ENCODE measurements at regions not wholly inside any gene's neighbourhood (a gene's known extent, or its start where the extent isn't known, plus 50 kb on each side); places are given as distances from the start of the nearest gene placed in this dataset.
"Not testable (repeated sequence)": the region's sequence is repeated elsewhere in the genome, so short reads cannot be mapped to it uniquely, and the experiment has no call there.

DNA sequence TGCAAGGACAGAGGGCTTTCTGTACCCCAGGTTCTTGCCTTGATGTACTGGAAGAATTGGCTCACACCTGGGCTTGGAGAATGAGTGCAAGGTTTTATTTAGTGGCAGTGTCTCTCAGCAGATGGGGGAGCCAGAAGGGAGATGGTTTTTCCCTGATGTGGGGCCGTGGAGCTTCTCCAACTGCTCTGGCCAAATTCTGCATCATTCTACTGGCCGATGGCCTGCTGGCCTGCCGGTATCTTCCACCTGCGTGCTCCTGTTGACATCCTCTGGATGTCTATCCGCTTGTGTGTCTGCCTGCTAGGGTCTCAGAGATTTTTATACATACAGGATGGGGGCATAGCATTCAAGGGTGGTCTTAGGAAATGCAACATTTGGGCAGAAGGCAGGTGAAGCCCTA lies 466.5 kb upstream of the ZNF337 start:
- TF ChIP-seq EZH2phosphoT487 (IDR thresholded peaks at IDR 0.05; ENCODE audit: borderline replicate concordance) = not testable (repeated sequence)
- TF ChIP-seq, protein P1, sequence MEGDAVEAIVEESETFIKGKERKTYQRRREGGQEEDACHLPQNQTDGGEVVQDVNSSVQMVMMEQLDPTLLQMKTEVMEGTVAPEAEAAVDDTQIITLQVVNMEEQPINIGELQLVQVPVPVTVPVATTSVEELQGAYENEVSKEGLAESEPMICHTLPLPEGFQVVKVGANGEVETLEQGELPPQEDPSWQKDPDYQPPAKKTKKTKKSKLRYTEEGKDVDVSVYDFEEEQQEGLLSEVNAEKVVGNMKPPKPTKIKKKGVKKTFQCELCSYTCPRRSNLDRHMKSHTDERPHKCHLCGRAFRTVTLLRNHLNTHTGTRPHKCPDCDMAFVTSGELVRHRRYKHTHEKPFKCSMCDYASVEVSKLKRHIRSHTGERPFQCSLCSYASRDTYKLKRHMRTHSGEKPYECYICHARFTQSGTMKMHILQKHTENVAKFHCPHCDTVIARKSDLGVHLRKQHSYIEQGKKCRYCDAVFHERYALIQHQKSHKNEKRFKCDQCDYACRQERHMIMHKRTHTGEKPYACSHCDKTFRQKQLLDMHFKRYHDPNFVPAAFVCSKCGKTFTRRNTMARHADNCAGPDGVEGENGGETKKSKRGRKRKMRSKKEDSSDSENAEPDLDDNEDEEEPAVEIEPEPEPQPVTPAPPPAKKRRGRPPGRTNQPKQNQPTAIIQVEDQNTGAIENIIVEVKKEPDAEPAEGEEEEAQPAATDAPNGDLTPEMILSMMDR (conservative IDR thresholded peaks at IDR 0.05; ENCODE audit: low read length) = not testable (repeated sequence)

Data from Loucy (cell line).